BE2C (cell line): ENCODE measurements at regions not wholly inside any gene's neighbourhood (a gene's known extent, or its start where the extent isn't known, plus 50 kb on each side); places are given as distances from the start of the nearest gene placed in this dataset.

ENCODE experiments used
- DNase-seq: peaks from one replicate; pipeline ENCODE4 v3.0.0-alpha.2; 2020
- H3K27me3 ChIP-seq: fragments of 250-450 bp; sonication (Bioruptor Pico); 2 replicates; pipeline ENCODE4 v1.5.1; 2020; ENCODE audit warnings: mild to moderate bottlenecking
- H3K36me3 ChIP-seq: fragments of 250-450 bp; sonication (Bioruptor Pico); 2 replicates; pipeline ENCODE4 v1.5.1; 2020; ENCODE audit warnings: mild to moderate bottlenecking
- H3K4me1 ChIP-seq: fragments of 250-450 bp; sonication (Bioruptor Pico); 2 replicates; pipeline ENCODE4 v1.5.1; 2020
- H3K4me3 ChIP-seq: 2 replicates; pipeline ENCODE4 v1.5.1; 2011; ENCODE audit warnings: low read depth, low read length
- H3K9me3 ChIP-seq: fragments of 250-450 bp; sonication (Bioruptor Pico); 2 replicates; pipeline ENCODE4 v1.5.1; 2020
- TF ChIP-seq, protein P1 (sequence below): IDR thresholded peaks from 2 replicates; pipeline ENCODE4 v1.5.1; 2012; ENCODE audit warnings: mild to moderate bottlenecking, low read depth, low read length

DNA sequence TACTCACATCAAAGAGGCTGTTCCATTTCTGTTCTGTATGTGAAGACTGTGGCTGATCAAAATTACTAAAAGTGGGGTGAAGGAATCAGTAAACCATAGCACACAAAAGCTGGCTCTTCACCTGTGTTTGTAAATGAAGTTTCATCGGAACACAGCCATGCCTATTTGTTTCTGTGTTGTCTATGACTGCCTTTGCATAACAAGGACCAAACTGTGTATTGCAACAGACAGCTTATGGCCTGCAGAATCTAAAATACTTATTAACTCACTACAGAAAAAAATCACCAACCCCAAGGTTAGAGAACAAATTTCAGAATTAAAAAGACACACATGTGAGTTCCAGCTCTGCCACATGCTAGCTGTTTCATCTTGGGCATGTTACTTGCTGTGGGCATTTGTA is 163.9 kb downstream of the LYPLAL1 start:
- no peak overlapping the region for H3K4me3 ChIP-seq
- TF ChIP-seq, protein P1, sequence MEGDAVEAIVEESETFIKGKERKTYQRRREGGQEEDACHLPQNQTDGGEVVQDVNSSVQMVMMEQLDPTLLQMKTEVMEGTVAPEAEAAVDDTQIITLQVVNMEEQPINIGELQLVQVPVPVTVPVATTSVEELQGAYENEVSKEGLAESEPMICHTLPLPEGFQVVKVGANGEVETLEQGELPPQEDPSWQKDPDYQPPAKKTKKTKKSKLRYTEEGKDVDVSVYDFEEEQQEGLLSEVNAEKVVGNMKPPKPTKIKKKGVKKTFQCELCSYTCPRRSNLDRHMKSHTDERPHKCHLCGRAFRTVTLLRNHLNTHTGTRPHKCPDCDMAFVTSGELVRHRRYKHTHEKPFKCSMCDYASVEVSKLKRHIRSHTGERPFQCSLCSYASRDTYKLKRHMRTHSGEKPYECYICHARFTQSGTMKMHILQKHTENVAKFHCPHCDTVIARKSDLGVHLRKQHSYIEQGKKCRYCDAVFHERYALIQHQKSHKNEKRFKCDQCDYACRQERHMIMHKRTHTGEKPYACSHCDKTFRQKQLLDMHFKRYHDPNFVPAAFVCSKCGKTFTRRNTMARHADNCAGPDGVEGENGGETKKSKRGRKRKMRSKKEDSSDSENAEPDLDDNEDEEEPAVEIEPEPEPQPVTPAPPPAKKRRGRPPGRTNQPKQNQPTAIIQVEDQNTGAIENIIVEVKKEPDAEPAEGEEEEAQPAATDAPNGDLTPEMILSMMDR, result no peak
- H3K36me3 ChIP-seq, result no peaks in the 10 kb centered on the region
- no peaks in the 10 kb centered on the region for H3K27me3 ChIP-seq
- no peaks in the 10 kb centered on the region for H3K4me1 ChIP-seq
- H3K9me3 ChIP-seq, result no peaks in the 10 kb centered on the region
- no peak for DNase-seq

DNA sequence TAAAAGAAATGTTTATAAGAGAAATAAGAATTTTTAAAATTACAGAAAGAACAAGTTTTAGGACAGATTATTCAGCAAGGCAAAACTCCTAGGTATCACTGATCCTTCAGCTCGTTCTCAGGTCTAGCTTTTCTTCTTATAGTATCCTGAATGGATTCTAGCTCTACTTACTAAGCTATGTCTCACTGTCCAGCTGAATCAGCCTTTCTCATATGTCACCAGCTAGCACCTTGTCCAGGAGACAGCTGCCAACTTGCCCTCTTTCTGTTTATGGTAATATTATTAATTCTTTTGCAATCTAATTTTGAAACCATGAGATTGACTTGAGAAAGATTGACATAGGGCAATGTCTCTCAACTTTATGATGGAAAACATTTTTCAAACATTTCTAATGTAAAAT is 159.9 kb downstream of the LYPLAL1 start:
- H3K4me1 ChIP-seq, result no peaks in the 10 kb centered on the region
- no peak overlapping the region for H3K4me3 ChIP-seq
- H3K27me3 ChIP-seq, result no peaks in the 10 kb centered on the region
- H3K9me3 ChIP-seq, result no peaks in the 10 kb centered on the region
- DNase-seq, result no peak
- H3K36me3 ChIP-seq, result no peaks in the 10 kb centered on the region
- TF ChIP-seq, protein P1, result no peak

DNA sequence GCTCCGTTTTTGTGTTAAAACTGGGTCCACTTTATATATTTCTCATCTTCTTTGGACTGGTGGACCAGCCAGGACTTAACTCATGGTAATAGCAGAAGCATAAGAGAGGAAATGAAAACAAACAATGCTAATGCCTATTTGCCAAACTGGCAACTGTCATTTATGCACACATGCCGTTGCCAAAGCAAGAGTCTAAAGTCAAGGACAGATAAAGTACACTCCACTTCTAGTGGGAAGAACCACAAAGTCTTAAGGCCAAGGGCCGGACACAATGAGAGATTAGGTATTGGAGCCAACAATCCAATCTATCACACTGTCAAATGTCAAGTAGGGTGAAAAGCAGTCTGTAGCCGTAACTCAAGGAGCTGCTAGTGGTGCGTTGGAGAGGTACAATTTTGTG is 157.7 kb downstream of the LYPLAL1 start:
- Histone ChIP-seq H3K36me3 (no peaks in the 10 kb centered on the region), H3K9me3 (no peaks in the 10 kb centered on the region; the same call in 1 of the 2 replicates), H3K4me1 (no peaks in the 10 kb centered on the region), H3K27me3 (no peaks in the 10 kb centered on the region), H3K4me3 (no peak overlapping the region)
- no peak for DNase-seq
- TF ChIP-seq, protein P1, result no peak

DNA sequence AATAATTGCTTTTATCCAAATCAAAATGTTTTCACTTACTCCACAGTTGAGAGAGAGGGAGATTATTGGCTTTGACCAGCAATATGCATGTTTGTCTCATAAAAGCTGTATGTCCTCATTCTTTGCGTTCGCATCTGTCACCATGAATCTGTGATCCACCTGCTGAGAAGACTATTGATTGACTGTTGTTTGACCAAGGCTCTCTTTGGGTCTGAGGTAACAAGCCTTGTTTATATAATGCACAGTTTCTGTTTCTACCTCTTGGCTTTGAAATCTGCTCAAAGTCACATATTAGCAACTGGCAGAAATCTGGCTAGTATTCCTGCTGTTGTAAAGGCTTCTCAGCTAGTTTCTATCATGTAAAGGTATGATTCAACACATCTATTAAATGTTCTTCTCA is 157.0 kb downstream of the LYPLAL1 start:
- no peak for DNase-seq
- Histone ChIP-seq H3K9me3 (no peaks in the 10 kb centered on the region; the same call in 1 of the 2 replicates), H3K36me3 (no peaks in the 10 kb centered on the region), H3K27me3 (no peaks in the 10 kb centered on the region), H3K4me1 (no peaks in the 10 kb centered on the region), H3K4me3 (no peak overlapping the region)
- TF ChIP-seq, protein P1, result no peak

DNA sequence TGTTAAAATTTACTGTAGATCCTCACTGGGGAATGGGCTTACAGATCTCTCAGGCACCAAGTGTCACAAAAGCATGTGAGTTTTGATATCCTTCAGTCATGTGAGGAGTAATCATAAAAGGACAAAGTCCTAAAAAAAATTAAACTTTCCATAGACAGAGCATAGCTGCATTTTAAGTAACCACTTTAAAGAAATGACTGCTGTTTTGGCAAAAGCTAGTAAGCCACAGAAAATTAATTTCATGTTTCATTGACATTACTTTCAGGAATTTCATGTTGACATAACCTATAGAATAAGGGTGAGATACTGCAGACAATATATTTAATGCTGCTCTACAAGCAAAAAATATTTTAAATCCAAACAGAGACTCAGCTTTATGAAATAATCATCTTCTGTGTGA is 156.3 kb downstream of the LYPLAL1 start:
- H3K4me3 ChIP-seq, result no peak overlapping the region
- DNase-seq, result no peak
- no peaks in the 10 kb centered on the region for H3K4me1 ChIP-seq
- no peaks in the 10 kb centered on the region for H3K36me3 ChIP-seq
- TF ChIP-seq, protein P1, result no peak
- H3K27me3 ChIP-seq, result no peaks in the 10 kb centered on the region
- no peaks in the 10 kb centered on the region; the same call in 1 of the 2 replicates for H3K9me3 ChIP-seq

DNA sequence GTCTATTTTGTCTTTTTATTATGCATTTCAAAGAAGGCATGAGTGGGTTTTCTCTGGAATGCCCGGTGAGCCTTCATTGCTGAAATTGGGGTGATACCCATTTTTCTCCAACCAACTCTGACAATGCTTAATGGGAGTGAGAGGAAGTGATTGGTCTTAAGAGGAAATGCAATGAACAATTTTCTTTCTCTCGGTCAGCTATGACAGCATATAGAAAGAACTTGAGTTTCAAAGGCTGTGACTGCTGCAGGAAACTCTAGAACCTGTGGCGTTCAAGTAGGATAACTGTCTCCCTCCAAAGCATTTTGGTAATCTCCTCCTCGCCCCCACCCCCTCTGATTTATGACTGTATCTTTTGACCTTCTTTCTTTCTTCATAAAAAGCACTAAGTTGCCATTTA is 155.9 kb downstream of the LYPLAL1 start:
- Histone ChIP-seq H3K4me3 (no peak overlapping the region), H3K27me3 (no peaks in the 10 kb centered on the region), H3K36me3 (no peaks in the 10 kb centered on the region), H3K9me3 (no peaks in the 10 kb centered on the region; the same call in 1 of the 2 replicates), H3K4me1 (no peaks in the 10 kb centered on the region)
- DNase-seq, result no peak
- TF ChIP-seq, protein P1, result no peak
